ENCODE measurements at regions not wholly inside any gene's neighbourhood (a gene's known extent, or its start where the extent isn't known, plus 50 kb on each side); places are given as distances from the start of the nearest gene placed in this dataset.

DNA sequence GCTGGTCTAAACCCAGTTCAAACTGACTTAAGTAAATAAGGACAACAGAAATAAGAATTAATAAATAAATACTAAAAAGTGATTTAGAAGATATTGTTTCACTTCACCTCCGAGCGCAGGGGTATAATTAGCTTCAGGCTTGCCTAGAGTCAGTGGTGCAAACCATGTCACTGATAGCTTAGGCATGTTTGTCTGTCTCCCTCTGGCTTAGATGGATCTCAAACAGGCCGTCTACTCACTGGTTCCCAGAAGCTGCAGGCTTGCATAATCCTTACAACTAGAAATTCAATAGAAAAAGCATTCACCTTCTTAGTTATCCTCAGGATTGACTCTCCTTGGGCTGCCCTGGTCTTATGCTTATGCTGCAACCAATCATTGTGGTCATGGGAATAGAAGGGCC lies 629.8 kb upstream of the WWC1 start:
- H3K9me3 Mint-ChIP-seq = peaks cover 4% of the 10 kb centered on the region
- H3K36me3 Mint-ChIP-seq (ENCODE audit: low read depth) = no peaks in the 10 kb centered on the region
- H3K4me1 Mint-ChIP-seq (ENCODE audit: low read depth) = no peaks in the 10 kb centered on the region
- no peak overlapping the region for H3K4me3 Mint-ChIP-seq
- no peak overlapping the region for H3K27ac Mint-ChIP-seq
- no peaks in the 10 kb centered on the region for H3K27me3 Mint-ChIP-seq

- Mint-ChIP-seq H3K4me3 (no peak overlapping the region), H3K4me1 (ENCODE audit: low read depth) (no peaks in the 10 kb centered on the region), H3K9me3 (no peaks in the 10 kb centered on the region), H3K27me3 (no peaks in the 10 kb centered on the region), H3K36me3 (ENCODE audit: low read depth) (no peaks in the 10 kb centered on the region), H3K27ac (no peak overlapping the region)
Observed at GRCh38 chr5:167664222-167664804, 627.1 kb upstream of the WWC1 start.

DNA sequence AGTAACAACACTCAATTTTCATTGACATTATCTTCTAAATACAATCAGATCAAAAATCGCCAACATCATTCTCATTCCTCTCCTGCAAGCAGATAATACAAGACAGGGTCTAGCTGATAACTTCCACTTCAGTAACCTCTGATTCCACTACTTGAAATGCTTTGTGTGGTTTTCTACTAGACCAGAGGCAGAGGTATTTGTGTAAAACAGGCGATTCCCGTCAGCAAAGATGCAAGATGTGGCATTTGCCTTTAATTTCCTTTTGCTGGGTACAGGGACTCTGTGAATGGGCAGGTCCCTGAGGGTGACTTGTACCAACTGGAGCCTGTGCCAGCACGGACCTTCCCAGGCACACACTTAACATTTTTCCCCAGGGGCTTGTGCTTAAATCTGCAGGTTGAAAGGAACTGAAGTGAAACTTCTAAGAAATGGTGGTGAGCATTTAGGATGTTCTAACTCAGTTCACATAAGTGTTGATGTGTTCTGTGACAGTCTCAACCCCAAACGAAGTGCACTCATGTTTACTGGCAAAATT lies 625.5 kb upstream of the WWC1 start:
- H3K4me1 Mint-ChIP-seq (ENCODE audit: low read depth) = no peaks in the 10 kb centered on the region
- H3K27me3 Mint-ChIP-seq = no peaks in the 10 kb centered on the region
- H3K9me3 Mint-ChIP-seq = no peaks in the 10 kb centered on the region
- H3K4me3 Mint-ChIP-seq = no peak overlapping the region
- H3K36me3 Mint-ChIP-seq (ENCODE audit: low read depth) = no peaks in the 10 kb centered on the region
- no peak overlapping the region for H3K27ac Mint-ChIP-seq

- Mint-ChIP-seq H3K36me3 (ENCODE audit: low read depth) (no peaks in the 10 kb centered on the region), H3K4me1 (ENCODE audit: low read depth) (no peaks in the 10 kb centered on the region), H3K9me3 (peaks cover 6% of the 10 kb centered on the region), H3K4me3 (no peak overlapping the region), H3K27me3 (no peaks in the 10 kb centered on the region), H3K27ac (no peak overlapping the region)
Observed at GRCh38 chr5:167671176-167671575, 620.3 kb upstream of the WWC1 start.

DNA sequence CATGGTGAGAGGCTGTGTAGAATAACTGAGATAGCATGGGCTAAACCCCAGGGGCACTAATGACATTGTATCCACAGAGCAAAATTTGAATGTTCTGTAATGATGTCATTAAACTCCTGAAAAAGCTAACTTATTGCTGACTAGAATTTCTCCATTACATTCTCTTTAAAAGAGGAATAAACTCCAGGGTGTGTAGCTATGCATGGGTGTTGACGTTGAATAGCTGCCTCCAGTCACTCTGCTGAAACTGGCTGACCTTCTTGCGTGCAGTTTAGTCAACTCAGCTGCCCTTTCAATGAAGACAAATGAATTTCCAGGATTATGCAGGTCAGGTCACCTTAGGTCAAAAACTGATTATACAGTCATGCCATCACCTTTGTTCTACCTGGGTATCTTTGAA lies 617.5 kb upstream of the WWC1 start:
- no peaks in the 10 kb centered on the region for H3K27me3 Mint-ChIP-seq
- no peaks in the 10 kb centered on the region for H3K4me1 Mint-ChIP-seq (ENCODE audit: low read depth)
- H3K36me3 Mint-ChIP-seq (ENCODE audit: low read depth) = no peaks in the 10 kb centered on the region
- peaks cover 9% of the 10 kb centered on the region for H3K9me3 Mint-ChIP-seq
- no peak overlapping the region for H3K4me3 Mint-ChIP-seq
- H3K27ac Mint-ChIP-seq = no peak overlapping the region

- H3K27me3 Mint-ChIP-seq = no peaks in the 10 kb centered on the region
- no peak overlapping the region for H3K27ac Mint-ChIP-seq
- H3K4me1 Mint-ChIP-seq (ENCODE audit: low read depth) = no peaks in the 10 kb centered on the region
- peaks cover 14% of the 10 kb centered on the region for H3K9me3 Mint-ChIP-seq
- no peaks in the 10 kb centered on the region for H3K36me3 Mint-ChIP-seq (ENCODE audit: low read depth)
- no peak overlapping the region for H3K4me3 Mint-ChIP-seq
Observed at GRCh38 chr5:167678481-167678880, 613.0 kb upstream of the WWC1 start.

GRCh38 chr5:167684251-167684650 lies 607.2 kb upstream of the WWC1 start:
- Mint-ChIP-seq H3K9me3 (peaks cover 6% of the 10 kb centered on the region), H3K36me3 (ENCODE audit: low read depth) (no peaks in the 10 kb centered on the region), H3K4me3 (no peak overlapping the region), H3K27me3 (no peaks in the 10 kb centered on the region), H3K27ac (no peak overlapping the region), H3K4me1 (ENCODE audit: low read depth) (no peaks in the 10 kb centered on the region)

GRCh38 chr5:167688341-167689130 lies 602.9 kb upstream of the WWC1 start:
- Mint-ChIP-seq H3K4me1 (ENCODE audit: low read depth) (no peaks in the 10 kb centered on the region), H3K9me3 (no peaks in the 10 kb centered on the region), H3K4me3 (no peak overlapping the region), H3K27ac (no peak overlapping the region), H3K36me3 (ENCODE audit: low read depth) (no peaks in the 10 kb centered on the region), H3K27me3 (no peaks in the 10 kb centered on the region)

DNA sequence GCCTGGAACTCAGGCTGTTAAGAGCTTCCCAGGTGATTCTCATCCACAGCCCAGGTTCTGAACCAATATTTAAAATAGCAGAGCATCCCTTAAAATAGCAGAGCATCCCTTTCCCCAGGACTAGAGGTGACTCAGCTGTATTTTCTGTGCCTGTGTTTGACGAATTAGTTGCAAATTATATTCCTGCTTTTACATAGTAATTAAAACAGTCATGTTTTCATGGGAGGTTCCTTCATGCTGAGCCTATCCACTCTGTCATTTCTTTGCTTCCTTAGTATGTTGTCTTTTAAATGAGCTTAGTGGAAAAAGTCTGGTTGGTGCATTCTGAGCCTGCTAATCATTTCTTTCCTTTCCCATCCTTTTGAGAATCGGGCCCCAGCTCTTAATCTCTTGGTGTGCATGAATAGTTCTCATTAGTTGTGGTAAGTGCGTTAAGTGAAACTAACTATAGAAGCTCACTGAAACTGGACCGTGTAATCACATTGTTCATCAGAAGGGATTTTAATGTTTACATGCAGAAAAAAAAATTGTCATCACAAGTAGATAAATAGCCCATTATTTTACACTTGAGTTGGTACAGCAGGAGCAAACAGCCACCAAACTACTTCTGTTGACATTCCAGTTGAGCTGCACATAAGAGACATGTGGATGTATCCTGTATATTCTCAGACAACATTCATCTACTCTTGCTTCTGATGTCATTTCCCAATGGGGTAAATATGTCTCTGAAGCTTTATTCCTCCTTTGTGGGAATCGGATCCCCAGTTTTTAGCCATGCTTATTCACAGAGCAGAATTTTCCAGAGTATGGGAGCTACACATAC lies 596.9 kb upstream of the WWC1 start:
- no peak overlapping the region for H3K4me3 Mint-ChIP-seq
- H3K4me1 Mint-ChIP-seq (ENCODE audit: low read depth) = no peaks in the 10 kb centered on the region
- no peaks in the 10 kb centered on the region for H3K27me3 Mint-ChIP-seq
- H3K9me3 Mint-ChIP-seq = peaks cover 8% of the 10 kb centered on the region
- no peaks in the 10 kb centered on the region for H3K36me3 Mint-ChIP-seq (ENCODE audit: low read depth)
- H3K27ac Mint-ChIP-seq = no peak overlapping the region

DNA sequence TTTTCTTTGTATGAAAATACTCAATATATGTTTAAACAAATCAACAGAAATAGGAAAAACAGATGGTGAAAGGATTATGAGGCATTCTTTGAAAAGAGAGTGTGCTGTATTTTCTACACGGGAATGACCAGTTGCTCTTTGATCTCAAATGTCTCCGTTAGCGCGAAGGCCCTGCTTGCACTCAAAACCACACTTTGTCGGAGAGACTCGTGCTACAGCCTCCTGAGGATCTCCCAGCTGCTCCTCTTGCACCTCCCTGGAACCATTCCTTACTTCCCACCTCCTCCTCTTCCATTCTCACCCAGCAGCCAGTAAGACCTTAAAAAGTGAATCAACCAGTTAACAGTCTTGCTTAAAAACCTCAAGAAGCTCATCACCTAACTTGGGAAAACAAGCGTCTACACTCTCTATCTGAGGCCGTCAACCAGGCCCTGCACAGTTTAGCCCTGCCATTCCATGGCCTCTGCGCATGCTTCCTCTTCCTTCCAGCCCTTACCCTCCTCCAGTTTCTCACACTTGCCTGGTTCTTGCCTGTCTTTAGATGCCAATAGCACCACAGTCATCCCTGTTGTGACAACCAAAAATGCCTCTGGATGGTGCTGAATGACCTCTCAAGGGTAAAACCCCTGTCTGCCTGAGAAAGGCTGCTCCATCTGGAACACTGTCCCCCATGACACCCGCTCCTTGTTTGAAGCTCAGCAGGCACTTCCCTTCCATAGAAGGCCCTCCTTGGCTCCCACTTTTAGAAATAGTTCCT lies 594.7 kb upstream of the WWC1 start:
- H3K27me3 Mint-ChIP-seq = no peaks in the 10 kb centered on the region
- H3K4me3 Mint-ChIP-seq = no peak overlapping the region
- peaks cover 8% of the 10 kb centered on the region for H3K9me3 Mint-ChIP-seq
- no peak overlapping the region for H3K27ac Mint-ChIP-seq
- no peaks in the 10 kb centered on the region for H3K4me1 Mint-ChIP-seq (ENCODE audit: low read depth)
- no peaks in the 10 kb centered on the region for H3K36me3 Mint-ChIP-seq (ENCODE audit: low read depth)

DNA sequence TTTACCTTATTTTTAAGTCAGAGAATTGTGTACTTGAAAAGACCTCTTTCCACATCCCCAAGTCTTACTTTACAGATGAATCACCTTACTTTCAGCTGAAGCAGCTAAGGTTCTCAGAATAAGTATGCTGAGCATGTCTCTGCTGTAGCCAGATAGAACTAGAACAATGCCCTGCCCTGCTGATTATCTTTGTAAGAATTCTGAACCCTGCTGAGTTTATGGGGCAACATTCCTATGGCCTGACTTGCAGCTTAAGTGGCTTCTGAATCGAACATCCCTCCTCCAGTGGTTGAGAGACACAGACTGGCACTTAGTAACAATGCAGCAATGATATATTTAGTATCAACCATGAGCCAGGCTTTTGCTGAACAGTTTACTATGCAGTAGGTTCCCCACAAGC lies 592.0 kb upstream of the WWC1 start:
- Mint-ChIP-seq H3K9me3 (peaks cover 8% of the 10 kb centered on the region), H3K4me3 (no peak overlapping the region), H3K27me3 (no peaks in the 10 kb centered on the region), H3K4me1 (ENCODE audit: low read depth) (no peaks in the 10 kb centered on the region), H3K27ac (no peak overlapping the region), H3K36me3 (ENCODE audit: low read depth) (no peaks in the 10 kb centered on the region)

DNA sequence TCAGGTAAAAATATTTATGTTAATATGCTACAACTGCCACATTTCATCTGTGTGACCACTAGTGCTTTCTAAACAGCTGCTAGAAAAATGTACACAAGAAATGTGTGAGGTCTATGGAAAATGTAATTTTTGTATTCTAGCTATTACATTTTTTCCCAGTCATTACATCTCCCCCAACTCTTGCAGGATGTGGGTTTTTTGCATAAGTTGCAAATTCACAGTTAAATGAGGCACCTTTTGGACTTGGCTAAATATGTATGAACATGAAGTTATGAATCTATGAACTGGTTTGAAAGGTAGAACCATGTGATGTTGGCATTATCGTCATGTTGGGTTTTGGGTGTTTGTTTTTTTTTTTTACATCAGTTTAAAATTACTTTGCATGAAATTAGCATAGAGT lies 590.4 kb upstream of the WWC1 start:
- H3K4me1 Mint-ChIP-seq (ENCODE audit: low read depth) = no peaks in the 10 kb centered on the region
- H3K27ac Mint-ChIP-seq = no peak overlapping the region
- peaks cover 8% of the 10 kb centered on the region for H3K9me3 Mint-ChIP-seq
- H3K27me3 Mint-ChIP-seq = no peaks in the 10 kb centered on the region
- H3K4me3 Mint-ChIP-seq = no peak overlapping the region
- no peaks in the 10 kb centered on the region for H3K36me3 Mint-ChIP-seq (ENCODE audit: low read depth)

DNA sequence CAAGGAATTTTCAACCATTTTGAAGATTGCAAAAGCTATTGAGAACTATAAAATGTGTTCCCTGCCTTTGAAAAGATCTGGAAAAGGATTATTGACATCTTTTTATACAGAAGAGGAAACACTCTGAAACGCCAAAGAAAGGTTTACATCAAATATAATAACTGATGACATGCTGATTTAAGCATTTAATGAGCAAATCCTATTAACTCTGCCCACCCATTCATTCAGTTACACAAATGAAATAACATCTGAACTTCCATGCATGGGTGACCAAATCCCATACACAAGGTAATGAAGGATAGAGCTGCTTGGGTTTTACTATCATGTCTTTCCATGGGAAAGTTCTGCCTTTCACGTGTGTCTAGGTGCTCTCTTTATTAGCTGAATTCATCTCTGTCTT lies 589.4 kb upstream of the WWC1 start:
- Mint-ChIP-seq H3K27ac (no peak overlapping the region), H3K36me3 (ENCODE audit: low read depth) (no peaks in the 10 kb centered on the region), H3K27me3 (no peaks in the 10 kb centered on the region), H3K4me3 (no peak overlapping the region), H3K4me1 (ENCODE audit: low read depth) (no peaks in the 10 kb centered on the region), H3K9me3 (peaks cover 3% of the 10 kb centered on the region)

DNA sequence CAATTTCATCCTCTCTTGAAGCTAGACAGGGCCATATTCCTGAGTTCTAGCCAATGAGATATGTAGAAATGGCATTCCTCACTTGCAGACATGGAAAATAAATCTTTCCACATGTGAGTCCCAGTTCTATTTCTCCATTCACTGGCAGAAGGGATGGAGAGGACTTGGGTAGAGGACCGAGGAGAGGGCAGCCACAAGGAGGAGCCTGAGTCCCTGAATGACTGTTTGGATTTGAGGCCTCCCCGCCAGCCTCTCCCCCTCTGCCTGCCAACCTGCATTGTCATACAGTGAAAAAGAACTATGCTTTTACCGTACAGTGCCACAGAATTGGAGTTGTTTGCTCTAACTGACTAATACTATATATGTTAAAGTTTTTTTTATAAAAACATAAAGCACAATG lies 583.0 kb upstream of the WWC1 start:
- no peak overlapping the region for H3K27ac Mint-ChIP-seq
- no peaks in the 10 kb centered on the region for H3K36me3 Mint-ChIP-seq (ENCODE audit: low read depth)
- no peak overlapping the region for H3K4me3 Mint-ChIP-seq
- H3K9me3 Mint-ChIP-seq = no peaks in the 10 kb centered on the region
- no peaks in the 10 kb centered on the region for H3K27me3 Mint-ChIP-seq
- no peaks in the 10 kb centered on the region for H3K4me1 Mint-ChIP-seq (ENCODE audit: low read depth)
